GM18858 (cell line): ENCODE measurements at regions not wholly inside any gene's neighbourhood (a gene's known extent, or its start where the extent isn't known, plus 50 kb on each side); places are given as distances from the start of the nearest gene placed in this dataset.

Experiments used
- ATAC-seq: cut with Tn5 transposase; IDR thresholded peaks from one replicate; pipeline ENCODE4 v1.9.1; 2021; ENCODE audit not compliant: unreplicated experiment

DNA sequence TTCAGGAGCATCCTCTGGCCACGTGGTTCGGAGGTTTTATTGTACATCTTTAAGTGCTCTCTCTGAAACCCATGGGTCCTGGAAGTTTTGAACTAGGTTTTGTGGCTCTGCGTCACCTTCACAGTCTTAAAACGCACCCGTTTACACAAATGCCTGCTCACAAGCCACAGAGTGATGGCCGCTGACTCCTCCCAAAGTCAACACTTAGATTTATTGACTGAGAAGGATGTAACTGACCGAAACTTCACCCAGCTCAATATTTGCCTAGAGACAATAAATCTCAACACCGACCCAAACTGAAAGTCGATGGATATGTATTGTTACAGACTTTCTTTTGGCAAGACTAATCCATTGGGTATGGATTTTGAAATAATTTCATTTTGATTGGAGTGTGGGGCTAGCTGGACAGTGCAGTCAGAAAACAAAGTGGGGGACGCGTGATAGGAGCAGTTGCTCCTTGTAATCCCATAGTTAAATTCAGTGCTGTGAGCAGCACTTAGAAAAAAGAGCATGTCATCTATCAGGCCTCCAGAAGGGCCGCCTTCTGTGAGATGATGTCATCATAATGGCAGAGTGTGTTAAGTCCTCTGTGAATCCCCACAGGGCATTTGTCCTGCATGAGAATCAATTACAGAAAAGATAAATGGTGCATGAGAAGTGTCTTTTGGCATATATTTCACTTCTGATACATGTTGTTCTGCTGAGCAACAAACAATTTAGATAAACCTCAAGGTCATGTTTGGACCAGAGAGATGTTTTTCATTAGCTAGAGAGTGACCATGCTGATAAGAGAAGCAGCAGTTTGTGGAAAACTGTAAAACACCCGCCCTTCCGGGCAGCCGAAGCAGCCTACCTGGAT lies 183.7 kb downstream of the INO80D start:
- no peak for ATAC-seq

DNA sequence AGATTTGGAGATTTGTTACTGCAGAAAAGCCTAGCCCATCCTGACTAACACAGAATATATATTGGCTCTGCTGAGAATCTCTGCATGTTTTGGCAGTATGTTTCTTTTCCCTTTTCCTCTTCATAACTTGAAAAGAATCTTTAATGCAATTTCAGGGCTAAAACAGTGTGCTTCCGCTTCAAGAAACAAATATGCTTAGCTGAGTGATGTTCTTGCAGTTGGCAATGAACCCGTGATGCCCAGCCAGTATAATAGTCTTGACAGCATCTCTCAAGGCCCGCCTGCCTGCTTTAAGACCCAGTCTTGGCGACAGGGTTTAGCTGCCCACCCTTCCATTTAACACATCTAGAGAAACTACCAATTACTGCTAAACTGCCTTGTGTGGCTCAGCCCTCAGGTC lies 184.5 kb downstream of the INO80D start:
- ATAC-seq, result no peak

DNA sequence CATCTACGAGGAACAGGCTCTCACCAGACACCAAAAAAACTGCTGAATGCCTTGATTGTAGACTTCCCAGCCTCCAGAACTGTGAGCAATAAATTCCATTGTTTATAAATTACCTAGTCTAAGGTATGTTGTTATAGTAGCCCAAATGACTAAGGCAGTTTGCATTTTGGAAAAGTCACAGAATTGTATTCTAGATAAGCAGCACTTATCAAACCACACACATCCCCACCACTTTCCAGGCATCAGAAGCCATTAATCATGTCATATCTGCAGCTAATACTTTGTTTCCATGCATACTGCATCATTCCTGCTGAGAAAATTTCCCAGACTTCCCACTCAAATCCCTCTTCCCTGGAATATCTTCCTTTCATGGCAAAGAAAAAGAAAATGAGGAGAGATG lies 187.2 kb downstream of the INO80D start:
- ATAC-seq, result no peak

DNA sequence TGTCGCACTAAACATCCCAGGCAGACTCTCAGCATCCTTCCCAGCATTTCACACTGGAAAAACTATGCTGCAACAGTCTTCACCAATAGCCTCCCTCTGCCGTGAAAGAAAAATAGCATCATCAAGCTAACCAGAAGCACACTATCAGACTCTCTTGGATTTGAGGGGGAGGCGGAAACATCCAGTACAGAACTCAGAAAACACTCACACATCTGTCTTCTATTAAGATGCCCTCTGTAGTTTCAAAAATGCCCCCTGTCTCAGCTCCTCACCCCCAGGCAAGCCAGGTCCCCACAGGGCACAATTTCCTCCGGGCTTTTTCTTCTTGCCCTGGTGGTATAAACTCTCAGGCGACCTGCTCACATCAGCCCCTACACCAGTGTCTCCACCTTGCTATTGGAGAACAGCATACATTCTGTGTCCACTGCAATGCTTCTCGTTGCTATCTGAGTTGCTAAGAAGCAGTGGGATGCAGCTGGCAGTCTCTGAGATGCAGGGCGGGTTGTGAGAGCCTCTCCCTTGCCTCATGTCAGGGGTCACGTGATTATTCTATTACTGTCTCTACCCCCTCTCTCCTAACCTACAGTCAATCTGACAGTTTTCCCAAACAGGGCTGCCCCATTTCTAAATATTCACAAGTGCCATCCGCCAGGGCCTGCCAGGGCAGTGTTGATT lies 189.9 kb downstream of the INO80D start:
- no peak for ATAC-seq

DNA sequence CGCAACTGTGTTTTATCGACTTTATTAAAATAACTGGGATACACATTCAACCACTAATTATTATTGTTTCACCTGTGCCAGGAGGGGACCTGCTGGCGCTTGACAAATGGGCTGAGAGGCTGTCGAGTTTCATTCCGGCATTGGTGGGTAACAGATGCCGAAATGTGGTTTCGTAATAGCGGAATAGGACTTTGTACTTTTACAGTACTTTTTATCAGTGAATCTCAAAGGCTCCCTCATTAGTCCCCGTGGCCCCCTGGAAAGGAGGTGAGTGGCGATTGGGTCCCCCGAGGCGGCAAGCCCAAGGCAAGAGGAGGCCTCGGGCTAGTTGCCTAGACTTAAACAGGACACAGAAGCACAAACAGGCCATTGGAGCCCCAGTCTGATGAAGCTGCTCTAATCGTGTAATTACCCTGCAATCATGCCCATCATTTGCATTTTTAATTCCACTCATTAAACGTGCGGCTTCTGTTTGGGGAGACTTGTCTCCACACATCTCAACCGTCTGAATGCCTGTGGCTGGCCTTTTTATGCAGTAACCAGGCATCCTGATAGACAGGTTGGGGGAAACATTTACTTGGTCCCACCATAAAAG lies 193.2 kb downstream of the INO80D start:
- no peak for ATAC-seq

DNA sequence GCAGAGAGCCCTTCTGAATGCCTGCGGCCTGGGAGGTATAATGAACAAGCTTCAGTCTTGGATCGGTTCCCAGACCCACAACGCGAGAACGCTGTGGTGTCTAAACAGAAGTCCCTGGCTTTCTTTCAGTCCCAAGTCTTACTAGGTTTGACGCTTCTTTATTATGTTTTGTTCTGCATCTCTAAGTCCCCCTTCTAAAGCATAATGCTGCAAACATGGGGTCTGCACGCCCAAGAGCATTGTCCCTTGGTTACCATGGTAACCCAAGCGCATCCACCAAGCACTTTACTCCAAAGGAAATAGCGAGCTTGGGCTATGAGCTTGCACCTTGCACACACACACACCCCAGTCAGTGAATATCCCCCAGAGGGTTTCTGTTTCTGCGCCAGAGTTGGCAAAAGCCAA lies 193.7 kb downstream of the INO80D start:
- no peak for ATAC-seq

DNA sequence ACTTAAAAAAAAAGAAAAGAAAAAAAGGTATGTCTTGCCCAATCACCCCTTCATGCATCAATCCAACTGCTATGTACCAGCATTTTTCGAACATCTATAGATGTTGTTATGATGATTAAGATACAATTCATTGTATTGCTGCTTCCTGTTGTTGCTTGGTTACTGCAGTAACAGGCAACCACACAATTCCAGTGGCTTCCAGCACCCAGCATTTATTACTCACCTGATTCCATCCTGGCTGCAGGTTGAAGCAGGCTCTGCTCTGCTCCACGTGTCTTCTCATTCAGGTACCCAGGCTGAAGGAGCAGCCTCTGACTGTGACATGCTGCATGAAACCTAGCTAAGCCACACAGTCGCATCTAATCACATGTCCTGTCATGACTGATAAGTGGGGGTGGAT lies 196.9 kb downstream of the INO80D start:
- ATAC-seq, result no peak

DNA sequence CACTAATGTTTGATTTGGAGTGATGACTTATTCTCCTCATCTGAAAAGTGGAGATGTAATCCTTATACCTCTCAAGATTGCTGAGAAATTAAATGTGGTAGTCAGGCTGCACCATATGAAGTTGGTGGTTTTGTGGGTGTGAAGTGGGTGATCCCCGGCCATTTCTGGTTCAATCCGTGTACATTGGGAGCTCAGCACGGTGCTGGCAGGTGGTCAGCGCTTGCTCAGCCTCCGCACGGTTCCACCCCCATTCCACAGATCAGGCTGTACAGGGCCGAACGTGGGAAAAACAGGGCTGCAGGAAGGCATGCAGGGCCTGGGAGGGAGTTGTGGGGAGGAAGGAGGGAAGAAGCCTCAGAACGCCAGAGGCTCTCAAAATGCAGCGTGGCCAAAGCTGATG lies 198.3 kb downstream of the INO80D start:
- ATAC-seq, result no peak

DNA sequence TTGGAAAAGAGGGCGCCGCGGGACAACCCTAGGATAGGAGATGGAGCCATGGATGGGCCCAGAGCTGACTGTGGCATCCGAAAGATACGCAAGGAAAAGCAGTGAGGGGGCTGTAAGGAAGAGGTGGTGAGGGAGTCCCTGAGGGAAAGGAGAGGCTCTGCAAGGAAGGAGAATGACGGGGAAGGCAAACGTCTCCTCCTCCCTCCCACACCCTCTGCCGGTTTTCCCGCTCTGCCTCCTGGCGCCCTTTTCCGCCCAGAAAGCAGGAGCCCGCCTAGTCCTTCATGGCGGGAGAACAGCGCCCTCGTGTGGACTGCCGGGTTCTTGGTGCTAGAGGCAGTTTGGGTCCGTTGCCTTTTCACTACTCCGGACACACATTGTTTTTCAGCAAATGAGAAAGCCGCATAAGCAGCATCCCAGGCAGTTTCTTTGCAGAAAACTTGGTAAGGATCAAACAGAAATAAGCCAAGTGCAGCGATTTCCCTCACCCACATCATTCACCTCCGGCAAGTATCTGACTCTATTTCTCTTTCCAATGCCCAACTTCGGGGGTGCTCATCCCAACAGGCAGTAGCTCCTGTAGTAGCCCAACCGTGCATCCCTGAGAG lies 200.4 kb downstream of the INO80D start:
- ATAC-seq, result no peak

DNA sequence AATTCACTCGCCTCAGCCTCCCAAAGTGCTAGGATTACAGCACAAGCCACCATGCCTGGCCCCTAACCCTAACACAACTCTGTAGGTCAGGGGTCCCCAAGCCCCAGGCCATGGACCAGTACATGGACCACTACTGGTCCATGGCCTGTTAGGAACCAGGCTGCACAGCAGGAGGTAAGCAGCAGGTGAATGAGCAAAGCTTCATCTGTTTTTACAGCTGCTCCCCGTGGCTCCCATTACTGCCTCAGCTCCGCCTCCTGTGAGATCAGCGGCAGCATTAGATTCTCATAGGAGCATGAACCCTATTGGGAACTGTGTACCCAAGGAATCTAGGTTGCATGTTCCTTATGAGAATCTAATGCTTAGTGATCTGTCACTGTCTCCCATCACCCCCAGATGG lies 201.7 kb downstream of the NRP2 start:
- ATAC-seq, result no peak

DNA sequence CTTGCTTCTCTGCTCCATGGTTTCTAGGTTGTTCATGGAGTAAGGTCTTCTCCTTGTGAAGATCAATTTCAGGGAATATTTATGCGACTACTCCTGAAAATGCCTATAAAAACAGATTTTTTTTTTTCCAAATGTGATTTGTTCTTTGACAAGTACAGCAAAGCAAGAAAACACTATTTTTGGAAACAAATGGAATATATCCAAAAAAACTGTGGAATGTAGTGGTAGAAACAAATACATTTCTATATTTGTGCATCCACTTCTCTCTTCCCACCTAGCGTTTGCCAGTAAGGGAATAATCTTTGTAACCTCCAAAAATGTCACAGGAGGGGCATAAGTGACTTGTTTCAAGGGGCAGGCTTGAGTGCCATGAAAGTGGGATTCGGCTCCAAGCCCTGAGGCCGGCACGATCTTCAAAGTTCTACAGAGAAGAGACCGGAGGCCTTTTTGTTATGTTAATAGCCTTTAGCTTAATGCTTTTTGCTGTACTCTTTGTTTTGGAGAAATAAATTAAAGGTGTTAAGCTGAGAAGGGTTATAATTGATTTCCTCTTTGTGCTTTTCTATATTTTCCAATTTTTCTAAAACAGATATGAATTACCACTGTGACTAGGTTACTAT lies 200.6 kb downstream of the NRP2 start:
- no peak for ATAC-seq

DNA sequence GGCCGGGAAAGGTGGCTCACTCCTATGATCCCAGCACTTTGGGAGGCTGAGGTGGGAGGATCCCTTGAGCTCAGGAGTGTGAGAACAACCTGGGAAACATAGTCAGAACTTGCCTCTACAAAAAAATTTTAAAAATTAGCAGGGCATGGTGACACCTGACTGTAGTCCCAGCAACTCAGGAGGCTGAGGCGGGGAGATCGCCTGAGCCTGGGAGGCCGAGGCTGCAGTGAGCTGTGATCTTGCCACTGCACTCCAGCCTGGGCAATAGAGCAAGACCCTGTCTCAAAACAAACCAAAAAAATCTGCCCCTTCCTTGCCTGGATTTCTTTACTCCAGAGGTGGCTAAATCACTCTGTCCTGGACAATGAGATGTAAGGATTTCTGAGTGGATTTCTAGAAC lies 197.7 kb downstream of the NRP2 start:
- ATAC-seq, result no peak

DNA sequence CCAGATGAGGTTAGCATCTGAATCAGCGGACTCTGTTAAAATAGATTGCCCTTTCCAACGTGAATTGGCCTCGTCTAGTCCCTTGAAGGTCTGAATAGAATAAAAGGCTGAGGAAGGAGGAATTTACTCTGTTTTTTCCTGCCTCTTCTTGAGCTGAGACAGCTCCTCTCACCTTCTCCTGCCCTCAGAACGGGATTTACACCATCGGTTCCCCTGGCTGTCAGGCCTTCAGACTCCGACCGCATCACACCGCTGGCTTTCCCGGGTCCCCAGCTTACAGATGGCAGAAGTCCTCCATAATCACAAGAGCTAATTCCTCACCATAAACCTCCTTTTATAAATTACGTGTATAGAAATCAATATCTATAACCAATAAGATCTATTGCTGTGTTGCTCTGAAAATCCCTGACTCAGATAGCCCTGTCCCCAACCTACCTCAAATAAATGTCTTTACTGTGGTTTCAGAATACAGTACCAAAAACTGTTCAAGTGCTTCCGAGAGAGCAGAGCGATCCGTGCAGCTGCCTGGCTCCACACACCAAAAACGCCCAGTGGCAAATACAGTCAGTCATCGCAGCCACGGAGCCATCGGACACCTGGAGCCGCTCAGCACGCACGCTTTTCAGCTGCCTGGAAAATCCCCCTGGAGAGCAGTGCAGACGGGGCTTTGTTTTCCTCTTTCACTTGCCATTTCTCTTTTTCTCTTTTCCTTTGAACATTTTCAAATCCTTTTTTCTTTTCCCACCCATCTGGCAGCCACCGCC lies 196.9 kb downstream of the NRP2 start:
- ATAC-seq, result no peak

DNA sequence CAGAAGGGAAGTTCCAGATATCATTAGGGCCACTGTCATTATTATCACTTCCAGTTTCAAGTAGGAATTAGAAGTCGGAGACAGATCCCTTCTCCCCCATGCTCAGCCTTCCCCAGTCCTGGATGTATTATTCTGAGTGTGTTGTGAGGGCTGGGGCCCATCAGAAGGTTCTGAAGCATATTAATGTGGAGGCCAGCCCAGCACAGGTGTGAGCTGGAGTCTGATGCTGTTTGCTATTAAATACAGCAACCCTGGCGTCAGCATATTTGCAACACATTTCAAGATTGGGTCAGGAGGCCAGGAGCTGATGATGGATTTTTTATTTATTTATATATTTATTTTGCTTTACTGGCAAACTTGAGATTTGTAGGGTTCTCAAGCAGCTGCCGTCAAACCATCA lies 195.2 kb downstream of the NRP2 start:
- ATAC-seq, result no peak

DNA sequence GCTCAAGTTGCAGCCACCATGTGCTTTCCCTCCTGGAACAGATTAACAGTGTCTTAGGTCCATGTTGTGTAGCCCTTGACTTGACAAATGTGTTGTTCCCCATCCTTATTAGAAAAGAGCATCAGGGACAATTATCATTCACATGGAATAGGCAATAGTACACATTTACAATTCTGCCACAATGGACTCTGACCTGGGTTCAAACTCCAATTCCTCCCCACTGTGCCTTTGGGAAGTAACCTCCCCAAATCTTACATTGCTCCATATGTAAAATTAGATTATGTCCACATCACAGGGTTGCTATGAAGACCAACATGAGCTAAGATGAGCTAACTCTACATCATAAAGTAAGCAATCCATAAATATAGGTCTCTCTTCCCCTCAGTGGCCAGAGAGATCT lies 193.8 kb downstream of the NRP2 start:
- no peak for ATAC-seq

DNA sequence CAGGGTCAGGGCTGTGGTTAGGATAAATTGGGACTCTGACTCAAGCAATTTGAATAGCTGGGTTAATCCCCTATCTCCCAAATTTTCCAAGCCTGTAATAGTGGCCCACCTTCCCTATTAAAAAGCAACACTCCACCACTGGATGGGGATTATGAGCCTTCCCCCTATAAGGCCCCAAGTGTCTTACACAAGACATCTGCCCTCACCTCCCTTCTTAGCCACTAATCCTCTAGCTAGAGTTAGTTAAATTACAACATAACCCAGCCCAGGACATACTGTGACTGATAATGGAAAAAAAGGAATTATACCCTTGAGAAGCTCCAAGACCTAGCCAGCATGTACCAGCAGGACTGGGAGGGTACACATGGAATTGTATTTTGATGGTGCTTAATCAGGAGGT lies 190.4 kb downstream of the NRP2 start:
- no peak for ATAC-seq

DNA sequence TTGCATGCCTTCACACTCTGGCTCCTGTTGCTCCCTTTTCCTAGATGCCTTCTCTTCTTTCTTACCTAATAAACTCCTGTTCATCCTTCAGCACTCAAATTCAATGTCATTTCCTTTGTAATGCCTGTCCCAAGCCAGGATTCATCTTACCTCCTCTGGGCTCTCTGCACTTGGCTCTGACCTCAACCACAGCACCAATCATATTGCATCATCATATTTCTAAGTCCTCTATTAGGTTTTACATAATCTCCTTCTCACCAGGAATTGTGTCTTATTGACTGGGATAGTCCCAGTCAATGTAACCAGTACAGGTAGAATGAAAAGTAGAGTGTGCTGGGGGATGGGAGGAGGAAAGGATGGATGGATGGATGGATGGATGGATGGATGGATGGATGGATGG lies 187.1 kb downstream of the NRP2 start:
- no peak for ATAC-seq

DNA sequence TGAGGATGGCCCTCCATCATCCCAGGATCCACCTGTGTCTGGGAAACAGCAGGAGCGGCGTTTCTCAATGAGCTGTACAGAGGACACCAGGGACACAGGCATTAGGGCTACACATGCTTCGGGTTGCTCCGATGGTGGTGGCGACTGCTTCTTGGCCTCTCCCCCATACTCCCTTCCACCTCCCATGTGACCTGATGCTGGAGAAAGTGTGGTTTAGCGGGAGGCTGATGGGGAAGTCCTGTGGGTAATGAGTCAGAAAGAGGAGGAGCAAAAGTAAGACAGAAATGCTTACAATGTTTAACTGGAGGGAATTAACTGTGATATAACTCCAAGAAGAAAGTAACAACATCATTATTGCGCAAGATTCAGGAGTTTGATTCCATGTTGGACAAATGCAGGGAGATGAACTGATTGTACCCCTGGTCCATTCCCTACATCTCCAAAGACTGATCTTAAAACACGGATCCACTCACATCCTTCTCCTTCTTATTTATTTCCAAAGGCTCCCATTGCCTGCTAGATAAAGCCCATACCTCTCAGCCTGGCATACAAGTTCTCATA lies 186.6 kb downstream of the NRP2 start:
- peak; percentile 72 for ATAC-seq

DNA sequence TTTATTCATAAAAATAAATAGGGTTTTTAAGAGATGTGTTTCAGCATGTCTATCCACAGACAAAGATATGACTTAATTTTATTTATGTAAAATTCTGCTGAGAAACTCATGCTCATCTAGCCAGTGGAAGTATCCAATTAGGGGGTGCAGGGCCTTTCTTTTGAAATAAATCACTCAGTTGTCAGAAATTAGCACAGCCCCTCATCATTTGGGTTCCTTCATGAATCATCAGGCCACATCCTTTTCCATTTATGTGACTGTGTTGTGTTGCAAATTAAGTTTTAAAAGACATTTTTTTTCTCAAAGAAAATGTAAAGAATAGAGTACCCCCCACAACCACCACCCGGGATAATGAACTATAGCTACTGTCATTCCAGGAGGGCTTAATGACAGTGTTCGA lies 185.8 kb downstream of the NRP2 start:
- ATAC-seq, result no peak

DNA sequence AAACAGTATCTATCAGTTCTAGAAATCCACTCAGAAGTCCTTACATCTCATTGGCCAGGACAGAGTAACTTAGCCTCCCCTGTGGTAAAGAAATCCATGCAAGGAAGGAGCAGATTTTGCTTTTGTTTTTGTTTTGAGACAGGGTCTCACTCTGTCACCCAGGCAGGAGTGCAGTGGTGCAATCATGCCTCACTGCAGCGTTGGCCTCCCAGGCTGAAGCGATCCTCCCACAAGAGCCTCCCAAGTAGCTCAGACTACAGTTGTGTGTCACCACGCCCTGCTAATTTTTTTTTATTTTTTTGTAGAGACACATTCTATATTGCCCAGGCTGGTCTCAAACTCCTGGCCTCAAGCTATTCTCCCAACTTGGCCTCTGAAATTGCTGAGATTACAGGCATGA lies 185.1 kb downstream of the NRP2 start:
- ATAC-seq, result no peak
